IMR-90 (cell line): ENCODE measurements at regions not wholly inside any gene's neighbourhood (a gene's known extent, or its start where the extent isn't known, plus 50 kb on each side); places are given as distances from the start of the nearest gene placed in this dataset.

Source experiments
- ATAC-seq: fragments of 200-7000 bp; cut with Tn5 transposase; 2 replicates; pipeline ENCODE4 v1.9.1; 2020; ENCODE audit warnings: low read depth, mild to moderate bottlenecking, moderate library complexity
- BruUV-seq: library from RNA; stranded (reverse); fragments of 400-500 nt; replicated peaks from 2 replicates; lab custom pipeline; 2021; lab: Mats Ljungman, UMichigan
- CTCF ChIA-PET: fragments of 300-600 bp; formaldehyde crosslinking; extraction: SDS; loops from one replicate; lab custom pipeline; 2021; ENCODE audit warnings: antibody characterized with exemption; lab: Yijun Ruan, JAX
- POLR2A ChIA-PET: fragments of 300-600 bp; sonication (Branson Sonifier 250); formaldehyde crosslinking; loops from one replicate; lab custom pipeline; 2022; ENCODE audit warnings: antibody characterized with exemption; ENCODE audit not compliant: unreplicated experiment; lab: Charles Lee
- DNase-seq: peaks from one replicate; pipeline ENCODE4 v3.0.0; 2013
- H2AFZ ChIP-seq: replicated peaks from 2 replicates; pipeline ENCODE3; 2013; ENCODE audit warnings: low read length, mild to moderate bottlenecking; ENCODE audit not compliant: poor library complexity
- H2AK5ac ChIP-seq: 2 replicates; pipeline ENCODE4 v1.6.1; 2013; ENCODE audit warnings: low read depth, low read length, inconsistent platforms
- H2AK9ac ChIP-seq: replicated peaks from 2 replicates; pipeline ENCODE3; 2013; ENCODE audit warnings: mild to moderate bottlenecking, low read depth, low read length, moderate library complexity; ENCODE audit not compliant: poor library complexity
- H2BK120ac ChIP-seq: 2 replicates; pipeline ENCODE4 v1.6.1; 2013; ENCODE audit warnings: low read depth, low read length, inconsistent platforms
- H2BK15ac ChIP-seq: 3 replicates; pipeline ENCODE4 v1.6.1; 2013; ENCODE audit warnings: low read depth, low read length, inconsistent platforms
- H2BK20ac ChIP-seq: 2 replicates; pipeline ENCODE4 v1.6.1; 2013; ENCODE audit warnings: low read depth, mild to moderate bottlenecking, inconsistent platforms, low read length, moderate library complexity
- H2BK5ac ChIP-seq: 2 replicates; pipeline ENCODE4 v1.6.1; 2013; ENCODE audit warnings: mild to moderate bottlenecking, low read depth, low read length, inconsistent platforms; ENCODE audit not compliant: poor library complexity, severe bottlenecking
- H3K14ac ChIP-seq: replicated peaks from 2 replicates; pipeline ENCODE4 v1.6.1; 2013; ENCODE audit warnings: low read depth, low read length, inconsistent platforms
- H3K18ac ChIP-seq: 2 replicates; pipeline ENCODE4 v1.6.1; 2013; ENCODE audit warnings: low read depth, low read length, control low read depth
- H3K23ac ChIP-seq: 2 replicates; pipeline ENCODE4 v1.6.1; 2013; ENCODE audit warnings: low read depth, low read length, inconsistent platforms
- H3K27ac ChIP-seq: 2 replicates; pipeline ENCODE4 v1.5.1; 2013; ENCODE audit warnings: mild to moderate bottlenecking, control low read depth, low read length; ENCODE audit not compliant: insufficient read depth
- H3K27me3 ChIP-seq: 2 replicates; pipeline ENCODE4 v1.6.1; 2013; ENCODE audit warnings: low read length; ENCODE audit not compliant: control insufficient read depth, insufficient read depth
- H3K36me3 ChIP-seq: 2 replicates; pipeline ENCODE4 v1.6.1; 2013; ENCODE audit warnings: low read length, mixed read lengths; ENCODE audit not compliant: control insufficient read depth, insufficient read depth
- H3K4ac ChIP-seq: 2 replicates; pipeline ENCODE4 v1.6.1; 2013; ENCODE audit warnings: low read depth, low read length, inconsistent platforms
- H3K4me1 ChIP-seq: 2 replicates; pipeline ENCODE4 v1.6.1; 2013; ENCODE audit warnings: low read length, mixed read lengths; ENCODE audit not compliant: control insufficient read depth, insufficient read depth
- H3K4me2 ChIP-seq: 2 replicates; pipeline ENCODE4 v1.6.1; 2013; ENCODE audit warnings: low read depth, mild to moderate bottlenecking, control low read depth, low read length, moderate library complexity
- H3K4me3 ChIP-seq: 2 replicates; pipeline ENCODE4 v1.5.1; 2013; ENCODE audit warnings: low read depth, mild to moderate bottlenecking, control low read depth, low read length, moderate library complexity; ENCODE audit not compliant: insufficient read depth
- H3K56ac ChIP-seq: 2 replicates; pipeline ENCODE4 v1.6.1; 2013; ENCODE audit warnings: low read length, inconsistent platforms; ENCODE audit not compliant: insufficient read depth; ENCODE audit errors: extremely low read depth
- H3K79me1 ChIP-seq, 2 experiments: 2 replicates each; pipeline ENCODE4 v1.6.1; 2013; ENCODE audit warnings: low read length in 2 of 2, inconsistent platforms in 1 of 2, low read depth in 1 of 2
- H3K9ac ChIP-seq: 2 replicates; pipeline ENCODE4 v1.6.1; 2013; ENCODE audit warnings: low read depth, low read length, control low read depth
- H3K9me1 ChIP-seq: 2 replicates; pipeline ENCODE4 v1.6.1; 2013; ENCODE audit warnings: low read length, inconsistent platforms; ENCODE audit not compliant: insufficient read depth
- H3K9me3 ChIP-seq: 2 replicates; pipeline ENCODE4 v1.6.1; 2013; ENCODE audit warnings: low read length; ENCODE audit not compliant: control insufficient read depth, insufficient read depth
- H4K20me1 ChIP-seq: 2 replicates; pipeline ENCODE4 v1.6.1; 2013; ENCODE audit warnings: low read length, inconsistent platforms; ENCODE audit not compliant: insufficient read depth
- H4K5ac ChIP-seq: 2 replicates; pipeline ENCODE4 v1.6.1; 2013; ENCODE audit warnings: mild to moderate bottlenecking, low read depth, low read length, control low read depth
- H4K8ac ChIP-seq, 2 experiments: 2 replicates each; pipeline ENCODE4 v1.6.1; 2013; ENCODE audit warnings: low read depth in 2 of 2, low read length in 2 of 2, control low read depth in 1 of 2, inconsistent platforms in 1 of 2
- H4K91ac ChIP-seq: 2 replicates; pipeline ENCODE4 v1.6.1; 2013; ENCODE audit warnings: low read depth, low read length, inconsistent platforms; ENCODE audit not compliant: insufficient read depth
- CHD1 ChIP-seq: IDR thresholded peaks from 2 replicates; pipeline ENCODE4 v1.6.1; 2012; ENCODE audit warnings: low read depth, low read length, improper control_type of control experiment
- ELK1 ChIP-seq: fragments of 150-350 bp; IDR thresholded peaks from 2 replicates; pipeline ENCODE4 v1.6.1; 2016; ENCODE audit warnings: low read depth, mild to moderate bottlenecking, low read length, moderate library complexity, borderline replicate concordance
- FOS ChIP-seq: fragments of 150-350 bp; IDR thresholded peaks from 2 replicates; pipeline ENCODE4 v1.6.1; 2016; ENCODE audit warnings: low read depth, low read length
- MAFK ChIP-seq: IDR thresholded peaks from 2 replicates; pipeline ENCODE4 v1.6.1; 2012; ENCODE audit warnings: low read depth, low read length, improper control_type of control experiment
- MAZ ChIP-seq: IDR thresholded peaks from 2 replicates; pipeline ENCODE4 v1.6.1; 2012; ENCODE audit warnings: low read depth, mild to moderate bottlenecking, low read length, improper control_type of control experiment, moderate library complexity, borderline replicate concordance
- MXI1 ChIP-seq: IDR thresholded peaks from 2 replicates; pipeline ENCODE4 v1.6.1; 2012; ENCODE audit warnings: low read depth, mild to moderate bottlenecking, low read length, moderate library complexity, borderline replicate concordance
- NFE2L2 ChIP-seq: fragments of 150-350 bp; IDR thresholded peaks from 2 replicates; pipeline ENCODE4 v1.6.1; 2016; ENCODE audit warnings: low read depth, mild to moderate bottlenecking, low read length
- RAD21 ChIP-seq: IDR thresholded peaks from 2 replicates; pipeline ENCODE4 v1.6.1; 2012; ENCODE audit warnings: low read length, improper control_type of control experiment
- RFX5 ChIP-seq: IDR thresholded peaks from 2 replicates; pipeline ENCODE4 v1.8.0; 2012; ENCODE audit warnings: low read depth, mild to moderate bottlenecking, low read length, moderate library complexity
- WGBS, 2 experiments: methylation state at CpG; one replicate each; pipeline versions ENCODE4 v1.1.5 to v1.1.7; 2013; ENCODE audit warnings: missing lambda C conversion rate in 2 of 2; ENCODE audit not compliant: insufficient read length in 1 of 2; ENCODE audit errors: extremely low coverage in 2 of 2; 5-methylcytosine and 5-hydroxymethylcytosine counted together
- dilution Hi-C: fragments of 300-500 bp; cut with HindIII; formaldehyde crosslinking; loops from one replicate; pipeline ENCODE4 v1.14.3; 2018; ENCODE audit warnings: low sequenced_read_pairs; ENCODE audit not compliant: unreplicated experiment
- in situ Hi-C: fragments of 300-500 bp; cut with MboI; formaldehyde crosslinking; loops from 3 replicates; pipeline ENCODE4 v1.14.3; 2019; ENCODE audit warnings: low sequenced_read_pairs, inconsistent platforms, mixed read lengths
- intact Hi-C: fragments of 100-400 bp; cut with micrococcal nuclease; formaldehyde crosslinking; loops from 2 replicates; pipeline ENCODE4 v1.10.0; 2022

GRCh38 chr1:57926025-57926552 is 502.2 kb upstream of the DAB1 start:
- ChIA-PET CTCF (no interaction called here), POLR2A (no interaction called here)
- no peak overlapping the region for H2BK20ac ChIP-seq
- no peak overlapping the region for H2AFZ ChIP-seq
- no peak overlapping the region for H2BK15ac ChIP-seq
- H3K27ac ChIP-seq, result no peak overlapping the region
- no peak overlapping the region for H2BK120ac ChIP-seq
- H3K4me3 ChIP-seq, result no peak overlapping the region
- no peak overlapping the region for H3K56ac ChIP-seq
- no peaks in the 10 kb centered on the region for H3K36me3 ChIP-seq
- H3K14ac ChIP-seq, result no peak overlapping the region
- H3K27me3 ChIP-seq, result no peaks in the 10 kb centered on the region
- no peak overlapping the region for H3K4me2 ChIP-seq
- no peaks in the 10 kb centered on the region for H3K4me1 ChIP-seq
- H2AK9ac ChIP-seq, result no peak overlapping the region
- no peak overlapping the region for H4K91ac ChIP-seq
- no peak overlapping the region for H3K9ac ChIP-seq
- no peak overlapping the region for H3K23ac ChIP-seq
- dilution Hi-C loops, result no loop called here
- in situ Hi-C loops, result no loop called here
- H3K18ac ChIP-seq, result no peak overlapping the region
- no peaks in the 10 kb centered on the region for H3K9me1 ChIP-seq
- intact Hi-C loops, result no loop called here
- no peak overlapping the region for H4K5ac ChIP-seq
- no peaks in the 10 kb centered on the region for H3K9me3 ChIP-seq
- DNase-seq (no peak), ATAC-seq (no peak)
- no peaks in the 10 kb centered on the region for H4K20me1 ChIP-seq
- H2BK5ac ChIP-seq, result no peak overlapping the region
- BruUV-seq, result no TSS peak
- 60% methylated on average over 1 of the region's 4 CpGs; no CpG with 5 or more reads in 1 of the 2 experiments for WGBS, 2 experiments
- no peak overlapping the region for H4K8ac ChIP-seq
- no peaks in the 10 kb centered on the region for H3K79me1 ChIP-seq
- TF ChIP-seq ELK1, result no peak
- no peak for TF ChIP-seq RAD21
- no peak for TF ChIP-seq RFX5
- no peak for TF ChIP-seq NFE2L2
- no peak for TF ChIP-seq CHD1
- no peak for TF ChIP-seq MAFK
- TF ChIP-seq FOS, result no peak
- TF ChIP-seq MAZ, result no peak
- no peak for TF ChIP-seq MXI1
- no peak overlapping the region for H2AK5ac ChIP-seq
- H3K4ac ChIP-seq, result no peak overlapping the region
